IMR-90 (cell line): ENCODE measurements at regions not wholly inside any gene's neighbourhood (a gene's known extent, or its start where the extent isn't known, plus 50 kb on each side); places are given as distances from the start of the nearest gene placed in this dataset.

Experiments used
- ATAC-seq: fragments of 200-7000 bp; cut with Tn5 transposase; 2 replicates; pipeline ENCODE4 v1.9.1; 2020; ENCODE audit warnings: low read depth, mild to moderate bottlenecking, moderate library complexity
- BruUV-seq: library from RNA; stranded (reverse); fragments of 400-500 nt; replicated peaks from 2 replicates; lab custom pipeline; 2021; lab: Mats Ljungman, UMichigan
- CTCF ChIA-PET: fragments of 300-600 bp; formaldehyde crosslinking; extraction: SDS; loops from one replicate; lab custom pipeline; 2021; ENCODE audit warnings: antibody characterized with exemption; lab: Yijun Ruan, JAX
- POLR2A ChIA-PET: fragments of 300-600 bp; sonication (Branson Sonifier 250); formaldehyde crosslinking; loops from one replicate; lab custom pipeline; 2022; ENCODE audit warnings: antibody characterized with exemption; ENCODE audit not compliant: unreplicated experiment; lab: Charles Lee
- DNase-seq: peaks from one replicate; pipeline ENCODE4 v3.0.0; 2013
- H2AFZ ChIP-seq: replicated peaks from 2 replicates; pipeline ENCODE3; 2013; ENCODE audit warnings: low read length, mild to moderate bottlenecking; ENCODE audit not compliant: poor library complexity
- H2AK5ac ChIP-seq: 2 replicates; pipeline ENCODE4 v1.6.1; 2013; ENCODE audit warnings: low read depth, low read length, inconsistent platforms
- H2AK9ac ChIP-seq: replicated peaks from 2 replicates; pipeline ENCODE3; 2013; ENCODE audit warnings: mild to moderate bottlenecking, low read depth, low read length, moderate library complexity; ENCODE audit not compliant: poor library complexity
- H2BK120ac ChIP-seq: 2 replicates; pipeline ENCODE4 v1.6.1; 2013; ENCODE audit warnings: low read depth, low read length, inconsistent platforms
- H2BK15ac ChIP-seq: 3 replicates; pipeline ENCODE4 v1.6.1; 2013; ENCODE audit warnings: low read depth, low read length, inconsistent platforms
- H2BK20ac ChIP-seq: 2 replicates; pipeline ENCODE4 v1.6.1; 2013; ENCODE audit warnings: low read depth, mild to moderate bottlenecking, inconsistent platforms, low read length, moderate library complexity
- H2BK5ac ChIP-seq: 2 replicates; pipeline ENCODE4 v1.6.1; 2013; ENCODE audit warnings: mild to moderate bottlenecking, low read depth, low read length, inconsistent platforms; ENCODE audit not compliant: poor library complexity, severe bottlenecking
- H3K14ac ChIP-seq: replicated peaks from 2 replicates; pipeline ENCODE4 v1.6.1; 2013; ENCODE audit warnings: low read depth, low read length, inconsistent platforms
- H3K18ac ChIP-seq: 2 replicates; pipeline ENCODE4 v1.6.1; 2013; ENCODE audit warnings: low read depth, low read length, control low read depth
- H3K23ac ChIP-seq: 2 replicates; pipeline ENCODE4 v1.6.1; 2013; ENCODE audit warnings: low read depth, low read length, inconsistent platforms
- H3K27ac ChIP-seq: 2 replicates; pipeline ENCODE4 v1.5.1; 2013; ENCODE audit warnings: mild to moderate bottlenecking, control low read depth, low read length; ENCODE audit not compliant: insufficient read depth
- H3K27me3 ChIP-seq: 2 replicates; pipeline ENCODE4 v1.6.1; 2013; ENCODE audit warnings: low read length; ENCODE audit not compliant: control insufficient read depth, insufficient read depth
- H3K36me3 ChIP-seq: 2 replicates; pipeline ENCODE4 v1.6.1; 2013; ENCODE audit warnings: low read length, mixed read lengths; ENCODE audit not compliant: control insufficient read depth, insufficient read depth
- H3K4ac ChIP-seq: 2 replicates; pipeline ENCODE4 v1.6.1; 2013; ENCODE audit warnings: low read depth, low read length, inconsistent platforms
- H3K4me1 ChIP-seq: 2 replicates; pipeline ENCODE4 v1.6.1; 2013; ENCODE audit warnings: low read length, mixed read lengths; ENCODE audit not compliant: control insufficient read depth, insufficient read depth
- H3K4me2 ChIP-seq: 2 replicates; pipeline ENCODE4 v1.6.1; 2013; ENCODE audit warnings: low read depth, mild to moderate bottlenecking, control low read depth, low read length, moderate library complexity
- H3K4me3 ChIP-seq: 2 replicates; pipeline ENCODE4 v1.5.1; 2013; ENCODE audit warnings: low read depth, mild to moderate bottlenecking, control low read depth, low read length, moderate library complexity; ENCODE audit not compliant: insufficient read depth
- H3K56ac ChIP-seq: 2 replicates; pipeline ENCODE4 v1.6.1; 2013; ENCODE audit warnings: low read length, inconsistent platforms; ENCODE audit not compliant: insufficient read depth; ENCODE audit errors: extremely low read depth
- H3K79me1 ChIP-seq, 2 experiments: 2 replicates each; pipeline ENCODE4 v1.6.1; 2013; ENCODE audit warnings: low read length in 2 of 2, inconsistent platforms in 1 of 2, low read depth in 1 of 2
- H3K9ac ChIP-seq: 2 replicates; pipeline ENCODE4 v1.6.1; 2013; ENCODE audit warnings: low read depth, low read length, control low read depth
- H3K9me1 ChIP-seq: 2 replicates; pipeline ENCODE4 v1.6.1; 2013; ENCODE audit warnings: low read length, inconsistent platforms; ENCODE audit not compliant: insufficient read depth
- H3K9me3 ChIP-seq: 2 replicates; pipeline ENCODE4 v1.6.1; 2013; ENCODE audit warnings: low read length; ENCODE audit not compliant: control insufficient read depth, insufficient read depth
- H4K20me1 ChIP-seq: 2 replicates; pipeline ENCODE4 v1.6.1; 2013; ENCODE audit warnings: low read length, inconsistent platforms; ENCODE audit not compliant: insufficient read depth
- H4K5ac ChIP-seq: 2 replicates; pipeline ENCODE4 v1.6.1; 2013; ENCODE audit warnings: mild to moderate bottlenecking, low read depth, low read length, control low read depth
- H4K8ac ChIP-seq, 2 experiments: 2 replicates each; pipeline ENCODE4 v1.6.1; 2013; ENCODE audit warnings: low read depth in 2 of 2, low read length in 2 of 2, control low read depth in 1 of 2, inconsistent platforms in 1 of 2
- H4K91ac ChIP-seq: 2 replicates; pipeline ENCODE4 v1.6.1; 2013; ENCODE audit warnings: low read depth, low read length, inconsistent platforms; ENCODE audit not compliant: insufficient read depth
- ELK1 ChIP-seq: fragments of 150-350 bp; IDR thresholded peaks from 2 replicates; pipeline ENCODE4 v1.6.1; 2016; ENCODE audit warnings: low read depth, mild to moderate bottlenecking, low read length, moderate library complexity, borderline replicate concordance
- RCOR1 ChIP-seq: IDR thresholded peaks from 2 replicates; pipeline ENCODE4 v1.6.1; 2012; ENCODE audit warnings: mild to moderate bottlenecking, low read length, improper control_type of control experiment; ENCODE audit not compliant: insufficient replicate concordance
- WGBS, 2 experiments: methylation state at CpG; one replicate each; pipeline versions ENCODE4 v1.1.5 to v1.1.7; 2013; ENCODE audit warnings: missing lambda C conversion rate in 2 of 2; ENCODE audit not compliant: insufficient read length in 1 of 2; ENCODE audit errors: extremely low coverage in 2 of 2; 5-methylcytosine and 5-hydroxymethylcytosine counted together
- dilution Hi-C: fragments of 300-500 bp; cut with HindIII; formaldehyde crosslinking; loops from one replicate; pipeline ENCODE4 v1.14.3; 2018; ENCODE audit warnings: low sequenced_read_pairs; ENCODE audit not compliant: unreplicated experiment
- in situ Hi-C: fragments of 300-500 bp; cut with MboI; formaldehyde crosslinking; loops from 3 replicates; pipeline ENCODE4 v1.14.3; 2019; ENCODE audit warnings: low sequenced_read_pairs, inconsistent platforms, mixed read lengths
- intact Hi-C: fragments of 100-400 bp; cut with micrococcal nuclease; formaldehyde crosslinking; loops from 2 replicates; pipeline ENCODE4 v1.10.0; 2022

GRCh38 chr1:238981317-238981933 is 404.9 kb upstream of the CHRM3 start:
- Histone ChIP-seq H2AK9ac (no peak overlapping the region), H3K23ac (no peak overlapping the region), H3K4me2 (no peak overlapping the region), H3K56ac (no peak overlapping the region), H4K5ac (no peak overlapping the region), H4K20me1 (no peaks in the 10 kb centered on the region), H3K9me3 (peaks cover 2% of the 10 kb centered on the region), H3K4me3 (no peak overlapping the region), H3K14ac (no peak overlapping the region), H3K27me3 (no peaks in the 10 kb centered on the region), H4K8ac (no peak overlapping the region), H2BK20ac (no peak overlapping the region), H2BK5ac (no peak overlapping the region), H2BK120ac (no peak overlapping the region), H3K4me1 (no peaks in the 10 kb centered on the region), H2AFZ (no peak overlapping the region), H3K18ac (no peak overlapping the region), H3K4ac (no peak overlapping the region), H3K27ac (no peak overlapping the region), H3K36me3 (no peaks in the 10 kb centered on the region), H2AK5ac (no peak overlapping the region), H4K91ac (no peak overlapping the region), H3K79me1 (no peaks in the 10 kb centered on the region), H3K9me1 (no peaks in the 10 kb centered on the region), H2BK15ac (no peak overlapping the region), H3K9ac (no peak overlapping the region)
- ChIA-PET POLR2A (no interaction called here), CTCF (interaction anchor here (0.7 kb wide), 1 partner anchor 9 kb away, joined by 3 read pairs; no protein-coding TSS in a partner anchor)
- no peak for TF ChIP-seq RCOR1
- TF ChIP-seq ELK1: no peak
- WGBS, 2 experiments: no CpG with 5 or more reads among the region's 2 CpGs
- in situ Hi-C loops: no loop called here
- BruUV-seq: no TSS peak
- intact Hi-C loops: no loop called here
- dilution Hi-C loops: no loop called here
- DNase-seq (no peak), ATAC-seq (no peak)
